ENCODE measurements at regions not wholly inside any gene's neighbourhood (a gene's known extent, or its start where the extent isn't known, plus 50 kb on each side); places are given as distances from the start of the nearest gene placed in this dataset.
"Not testable (repeated sequence)": the region's sequence is repeated elsewhere in the genome, so short reads cannot be mapped to it uniquely, and the experiment has no call there.

DNA sequence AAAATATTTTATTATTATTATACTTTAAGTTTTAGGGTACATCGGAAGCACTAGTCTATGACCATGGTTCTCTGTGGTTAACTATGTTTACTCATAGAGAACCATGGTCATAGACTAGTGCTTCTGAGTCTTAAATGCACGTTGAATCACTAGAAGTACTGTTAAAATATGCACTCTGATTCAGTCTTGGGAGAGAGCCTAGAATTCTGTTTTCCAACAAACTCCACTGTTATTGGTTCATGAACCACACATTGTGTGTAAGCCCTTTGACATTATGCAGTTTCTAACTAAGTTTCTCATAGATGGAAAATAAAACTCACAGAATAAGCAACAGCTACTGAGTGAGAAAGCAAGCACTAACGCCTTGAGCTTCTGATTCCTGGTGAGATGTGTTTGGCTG is 1120.6 kb downstream of the SORCS1 start:
- DNase-seq = no peak

DNA sequence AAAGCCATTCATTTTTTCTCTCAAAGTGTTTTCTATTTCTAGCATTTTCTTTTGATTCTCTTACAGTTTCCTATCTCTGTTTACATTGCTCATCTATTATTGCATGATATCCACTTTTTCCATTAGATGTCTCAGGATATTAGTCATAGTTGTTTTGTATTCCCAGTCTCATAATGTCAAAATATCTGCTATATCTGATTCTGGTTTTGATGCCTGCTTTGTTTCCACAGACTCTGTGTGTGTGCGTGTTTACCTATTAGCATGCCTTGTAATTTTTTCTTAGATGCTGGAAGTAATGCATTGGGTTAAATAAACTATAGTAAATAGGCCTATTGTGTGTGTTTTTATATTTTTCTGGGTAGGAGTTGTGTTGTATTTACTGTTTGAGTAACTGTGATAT is 1126.3 kb downstream of the SORCS1 start:
- DNase-seq = no peak

- DNase-seq = no peak
Observed at GRCh38 chr10:106033065-106033464, 1131.4 kb downstream of the SORCS1 start.

DNA sequence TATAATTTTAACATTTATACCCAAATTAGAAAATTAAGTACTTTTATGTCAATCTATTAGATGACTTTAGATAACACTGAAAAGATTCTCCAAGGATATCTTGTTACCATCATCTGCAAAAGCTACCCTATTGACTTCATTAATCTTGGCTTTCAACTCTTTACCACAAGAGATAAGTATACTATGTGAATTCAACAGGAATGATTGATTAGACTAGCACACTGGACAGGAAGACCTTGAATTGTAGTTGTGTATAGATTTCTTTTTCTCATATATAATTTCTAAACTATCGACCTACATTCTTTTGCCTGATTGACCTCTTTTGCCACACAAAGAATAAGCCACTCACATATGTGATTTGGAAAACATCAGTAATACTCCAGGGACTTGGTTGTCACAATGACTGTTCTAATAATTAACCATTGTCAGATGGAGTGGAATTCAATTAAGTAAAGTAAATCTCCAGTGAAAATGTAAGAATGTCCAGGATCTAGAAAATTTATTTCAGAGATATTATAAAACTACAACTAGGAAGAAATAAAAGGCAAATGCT is 1132.0 kb downstream of the SORCS1 start:
- no peak for DNase-seq

DNA sequence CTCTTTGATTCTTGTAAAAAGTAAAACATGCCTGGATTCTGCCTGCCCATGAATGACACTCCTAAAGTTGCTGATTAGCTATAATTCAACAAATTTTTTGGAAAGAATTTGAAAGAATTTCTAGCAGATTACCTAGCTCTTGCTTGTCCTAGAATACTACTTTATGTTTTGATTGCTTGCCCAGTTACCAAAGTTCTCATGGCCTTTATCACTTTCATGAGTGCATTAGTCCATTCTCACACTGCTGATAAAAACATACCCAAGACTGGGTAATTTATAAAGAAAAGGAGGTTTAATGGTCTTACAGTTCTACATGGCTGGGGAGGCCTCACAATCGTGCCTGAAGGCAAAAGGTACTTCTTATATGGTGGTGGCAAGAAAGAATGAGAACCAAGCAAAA is 1137.3 kb downstream of the SORCS1 start:
- no peak for DNase-seq

- DNase-seq = no peak
Observed at GRCh38 chr10:106025208-106025811, 1139.2 kb downstream of the SORCS1 start.

- no peak for DNase-seq
Observed at GRCh38 chr10:106023329-106023728, 1141.2 kb downstream of the SORCS1 start.

- not testable (repeated sequence) for DNase-seq
Observed at GRCh38 chr10:106019559-106019958, 1144.9 kb downstream of the SORCS1 start.

DNA sequence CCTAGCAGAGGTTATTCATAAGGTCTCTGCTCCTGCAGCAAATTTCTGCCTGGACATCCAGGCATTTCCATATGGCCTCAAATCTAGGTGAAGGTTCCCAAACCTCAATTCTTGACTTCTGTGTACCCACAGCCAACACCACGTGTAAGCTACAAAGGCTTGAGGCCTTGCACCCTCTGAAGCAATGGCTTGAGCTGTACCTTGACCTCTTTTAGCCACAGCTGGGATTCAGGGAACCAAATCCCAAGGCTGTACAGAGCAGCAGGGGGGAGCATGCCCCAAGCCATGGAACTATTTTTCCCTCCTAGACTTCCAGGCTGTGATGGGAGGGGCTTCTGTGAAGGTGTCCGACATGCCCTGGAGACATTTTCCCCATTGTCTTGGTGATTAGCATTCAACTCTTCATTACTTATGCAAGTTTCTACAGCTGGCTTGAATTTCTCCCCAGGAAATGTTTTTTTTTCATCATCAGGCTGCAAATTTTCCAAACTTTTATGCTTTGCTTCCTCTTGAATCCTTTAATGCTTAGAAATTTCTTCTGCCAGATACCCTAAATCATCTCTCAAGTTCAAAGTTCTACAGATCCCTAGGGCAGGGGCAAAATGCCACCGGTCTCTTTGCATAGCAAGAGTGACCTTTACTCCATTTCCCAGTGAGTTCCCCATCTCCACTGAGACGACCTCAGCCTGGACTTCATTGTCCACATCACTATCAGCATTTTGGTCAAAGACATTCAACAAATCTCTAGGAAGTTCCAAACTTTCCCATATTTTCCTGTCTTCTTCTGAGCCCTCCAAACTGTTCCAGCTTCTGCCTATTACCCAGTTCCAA is 1148.9 kb downstream of the SORCS1 start:
- not testable (repeated sequence) for DNase-seq

DNA sequence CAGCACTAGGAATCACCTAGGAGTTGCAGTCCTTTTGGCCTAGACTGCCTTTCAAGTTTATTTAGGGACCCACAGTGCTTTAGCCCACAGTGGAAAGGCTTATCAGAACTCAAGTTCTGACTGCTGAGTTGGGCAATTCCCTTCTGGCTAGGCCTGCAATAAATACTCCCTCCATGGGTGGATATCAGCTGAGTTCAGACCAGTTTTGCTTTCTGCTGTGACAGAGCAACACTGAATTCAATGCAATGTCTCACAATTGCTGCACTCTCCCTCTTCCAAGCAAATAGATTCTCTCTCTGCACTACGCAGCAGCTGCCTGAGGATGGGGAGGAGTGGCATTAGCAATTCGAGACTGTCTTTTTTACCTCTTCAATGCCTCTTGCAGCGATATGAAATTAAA is 1153.3 kb downstream of the SORCS1 start:
- DNase-seq = no peak

GRCh38 chr10:106000721-106001120 is 1163.8 kb downstream of the SORCS1 start:
- no peak for DNase-seq

DNA sequence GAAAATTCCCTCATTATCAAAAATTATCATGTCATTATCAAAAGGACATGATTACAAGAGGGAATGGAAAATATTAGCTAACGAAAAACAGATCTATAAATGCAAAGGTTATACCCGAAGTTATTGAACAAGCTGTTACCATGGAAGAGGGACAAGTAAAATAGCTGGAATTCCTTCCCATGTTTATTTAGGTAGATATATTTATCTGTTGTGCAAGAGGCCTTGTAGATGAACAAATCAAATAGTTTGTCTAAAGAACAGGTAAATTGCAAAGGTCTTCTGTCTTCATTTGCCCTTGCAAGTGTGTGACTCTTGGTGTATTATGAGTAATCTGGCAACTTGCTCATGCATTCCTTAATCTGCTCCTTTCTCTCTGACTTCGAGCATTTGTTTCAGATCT is 1170.9 kb downstream of the SORCS1 start:
- no peak for DNase-seq

DNA sequence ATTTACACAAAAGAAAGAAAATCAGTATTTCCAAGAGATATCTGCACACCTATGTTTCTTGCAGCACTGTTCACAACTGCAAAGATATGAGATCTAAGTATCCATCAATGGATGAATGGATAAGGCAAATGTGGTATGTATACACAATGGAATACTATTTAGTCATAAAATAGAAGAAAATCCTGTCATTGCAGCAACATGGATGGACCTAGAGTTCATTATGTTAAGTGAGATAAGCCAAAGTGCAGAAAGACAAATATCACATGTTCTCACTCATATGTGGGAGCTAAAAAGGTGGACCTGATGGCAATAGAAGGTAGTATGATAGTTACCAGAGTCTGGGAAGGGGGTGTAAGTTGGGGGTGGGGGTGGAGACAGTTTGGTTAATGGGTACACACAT is 1171.6 kb downstream of the SORCS1 start:
- DNase-seq = no peak

DNA sequence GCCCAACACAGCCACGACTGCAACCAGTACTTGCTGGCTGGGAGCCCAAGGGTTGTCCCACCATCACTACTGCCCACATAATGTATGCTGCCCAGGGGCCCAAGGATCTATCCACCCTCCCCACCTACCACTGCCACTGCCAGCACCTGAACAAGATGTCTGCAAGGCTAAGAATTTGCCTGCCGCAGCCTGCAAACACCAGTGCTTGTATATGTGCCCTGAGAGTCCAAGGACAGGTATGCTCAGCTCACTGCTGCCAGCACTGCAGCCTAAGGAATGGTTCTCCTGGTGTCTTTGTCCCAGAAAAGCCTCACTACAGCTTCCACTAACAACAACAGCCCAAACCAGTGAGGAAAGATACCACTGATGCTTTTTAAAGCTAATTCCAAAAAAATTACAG is 1174.0 kb downstream of the SORCS1 start:
- no peak for DNase-seq

GRCh38 chr10:105989995-105990394 is 1174.5 kb downstream of the SORCS1 start:
- DNase-seq = no peak

DNA sequence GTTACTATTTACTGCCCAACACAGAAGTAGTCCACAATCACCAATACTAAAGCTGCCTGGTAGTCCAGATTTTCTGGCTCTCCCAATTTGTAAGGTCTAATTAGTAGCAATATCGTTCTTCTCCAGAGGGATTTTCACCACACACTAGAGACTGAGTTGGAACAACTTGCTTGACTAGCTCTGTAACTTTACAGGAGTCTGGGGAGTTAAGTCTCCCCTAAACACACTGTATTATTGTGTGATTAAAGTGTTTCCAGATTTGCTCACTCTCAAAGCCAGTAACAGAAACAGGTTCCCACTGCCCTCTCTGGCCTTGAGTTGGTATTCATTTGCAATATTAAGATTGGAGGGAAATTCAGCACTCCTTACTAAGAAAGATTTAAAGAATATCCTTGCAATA is 1175.7 kb downstream of the SORCS1 start:
- DNase-seq = no peak

GRCh38 chr10:105986912-105987635 is 1177.4 kb downstream of the SORCS1 start:
- DNase-seq = no peak

DNA sequence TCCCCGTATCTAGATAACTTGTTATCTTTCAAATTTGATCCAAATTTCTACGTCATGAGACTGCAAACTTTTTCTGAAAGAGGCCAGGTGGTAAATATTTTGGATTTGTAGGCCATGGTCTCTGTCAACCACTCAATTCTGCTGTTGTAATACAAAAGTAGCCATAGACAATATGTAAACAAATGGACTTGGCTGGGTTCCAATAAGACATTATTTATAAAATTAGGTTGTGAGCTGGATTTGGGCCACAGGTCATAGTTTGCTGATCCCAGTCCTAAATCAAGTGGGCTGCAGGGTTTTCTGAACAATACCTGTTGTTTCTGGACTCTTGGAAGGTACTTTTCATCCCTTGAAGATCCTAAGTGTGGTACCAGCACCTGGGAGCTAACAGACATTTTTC is 1178.0 kb downstream of the SORCS1 start:
- no peak for DNase-seq

DNA sequence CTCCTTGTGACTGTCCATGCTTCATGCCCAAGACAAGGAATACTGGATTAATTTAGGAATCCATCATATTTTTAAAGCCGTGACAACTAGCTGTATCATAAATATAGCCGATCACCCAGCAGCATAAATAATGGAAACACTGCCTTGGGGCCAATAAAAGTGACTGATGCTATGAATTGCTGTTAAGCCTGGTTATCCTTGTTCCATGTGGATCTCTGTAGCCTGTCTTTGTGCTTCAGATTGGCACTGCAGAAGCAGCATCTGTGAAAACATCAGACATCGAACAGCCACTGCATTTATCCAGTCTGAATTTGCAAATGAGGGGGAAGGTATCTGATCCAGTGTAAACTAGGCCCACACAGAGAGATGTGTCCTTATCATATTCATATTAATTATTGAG is 1181.8 kb downstream of the SORCS1 start:
- DNase-seq = no peak

- no peak for DNase-seq
Observed at GRCh38 chr10:105981679-105982078, 1182.8 kb downstream of the SORCS1 start.

GRCh38 chr10:105974803-105975456 is 1189.6 kb downstream of the SORCS1 start:
- no peak for DNase-seq

- no peak for DNase-seq
Observed at GRCh38 chr10:105973902-105974301, 1190.6 kb downstream of the SORCS1 start.

- no peak for DNase-seq
Observed at GRCh38 chr10:105973360-105973759, 1191.1 kb downstream of the SORCS1 start.
